GM20000 (cell line): ENCODE measurements at regions not wholly inside any gene's neighbourhood (a gene's known extent, or its start where the extent isn't known, plus 50 kb on each side); places are given as distances from the start of the nearest gene placed in this dataset.
A peak's percentile ranks its signal among the peaks of the same experiment; 100 is the strongest.

ENCODE experiments used
- DNase-seq: peaks from one replicate; pipeline ENCODE4 v3.0.0; 2012; ENCODE audit warnings: low spot score
- CTCF ChIP-seq: IDR thresholded peaks from 2 replicates; pipeline ENCODE4 v1.5.1; 2012; ENCODE audit warnings: mild to moderate bottlenecking, control low read depth; ENCODE audit errors: extremely low read depth, missing control alignments

GRCh38 chrX:78527818-78528217, 131.3 kb downstream of the RTL3 start:
- no peak for TF ChIP-seq CTCF
- no peak for DNase-seq

GRCh38 chrX:78527263-78527662, 131.9 kb downstream of the RTL3 start:
- DNase-seq = no peak
- TF ChIP-seq CTCF = no peak

GRCh38 chrX:78522601-78523000, 136.5 kb downstream of the RTL3 start:
- no peak for TF ChIP-seq CTCF
- DNase-seq = no peak

- DNase-seq = peak; percentile 12
- TF ChIP-seq CTCF = no peak
Measured at GRCh38 chrX:78517124-78517523, 142.0 kb downstream of the RTL3 start.

- no peak for TF ChIP-seq CTCF
- peak; percentile 2 for DNase-seq
Measured at GRCh38 chrX:78514852-78515251, 144.3 kb downstream of the RTL3 start.

- TF ChIP-seq CTCF = no peak
- DNase-seq = no peak
Measured at GRCh38 chrX:78513971-78514738, 145.0 kb downstream of the RTL3 start.

- DNase-seq = no peak
- no peak for TF ChIP-seq CTCF
Measured at GRCh38 chrX:78506248-78506647, 152.9 kb downstream of the RTL3 start.
